HepG2 (cell line): ENCODE measurements at regions not wholly inside any gene's neighbourhood (a gene's known extent, or its start where the extent isn't known, plus 50 kb on each side); places are given as distances from the start of the nearest gene placed in this dataset.

ENCODE experiments used
- ARNT ChIP-seq: fragments of 450-650 bp; IDR thresholded peaks from 2 replicates; pipeline ENCODE4 v1.6.1; 2017
- JUNB ChIP-seq: sonication (generic); formaldehyde crosslinking; IDR thresholded peaks from 2 replicates; pipeline ENCODE4 v1.8.0; 2022; ENCODE audit warnings: missing genetic modification reagents, mild to moderate bottlenecking, borderline replicate concordance
- RNF2 ChIP-seq: fragments of 450-650 bp; conservative IDR thresholded peaks from 2 replicates; pipeline ENCODE4 v1.6.1; 2016; ENCODE audit warnings: low read depth
- TF ChIP-seq, protein P1 (sequence below): sonication (generic); formaldehyde crosslinking; IDR thresholded peaks from 2 replicates; pipeline ENCODE4 v1.5.0; 2020; ENCODE audit warnings: mild to moderate bottlenecking, missing genetic modification reagents, moderate library complexity

- TF ChIP-seq RNF2 (no peak), JUNB (CRISPR knock-in tag) (no peak), ARNT (no peak)
- TF ChIP-seq, protein P1, sequence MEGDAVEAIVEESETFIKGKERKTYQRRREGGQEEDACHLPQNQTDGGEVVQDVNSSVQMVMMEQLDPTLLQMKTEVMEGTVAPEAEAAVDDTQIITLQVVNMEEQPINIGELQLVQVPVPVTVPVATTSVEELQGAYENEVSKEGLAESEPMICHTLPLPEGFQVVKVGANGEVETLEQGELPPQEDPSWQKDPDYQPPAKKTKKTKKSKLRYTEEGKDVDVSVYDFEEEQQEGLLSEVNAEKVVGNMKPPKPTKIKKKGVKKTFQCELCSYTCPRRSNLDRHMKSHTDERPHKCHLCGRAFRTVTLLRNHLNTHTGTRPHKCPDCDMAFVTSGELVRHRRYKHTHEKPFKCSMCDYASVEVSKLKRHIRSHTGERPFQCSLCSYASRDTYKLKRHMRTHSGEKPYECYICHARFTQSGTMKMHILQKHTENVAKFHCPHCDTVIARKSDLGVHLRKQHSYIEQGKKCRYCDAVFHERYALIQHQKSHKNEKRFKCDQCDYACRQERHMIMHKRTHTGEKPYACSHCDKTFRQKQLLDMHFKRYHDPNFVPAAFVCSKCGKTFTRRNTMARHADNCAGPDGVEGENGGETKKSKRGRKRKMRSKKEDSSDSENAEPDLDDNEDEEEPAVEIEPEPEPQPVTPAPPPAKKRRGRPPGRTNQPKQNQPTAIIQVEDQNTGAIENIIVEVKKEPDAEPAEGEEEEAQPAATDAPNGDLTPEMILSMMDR (CRISPR knock-in tag): no peak
Measured at GRCh38 chr11:128318856-128319474, 268.4 kb downstream of the ETS1 start.
